DOHH2 (cell line): ENCODE measurements at regions not wholly inside any gene's neighbourhood (a gene's known extent, or its start where the extent isn't known, plus 50 kb on each side); places are given as distances from the start of the nearest gene placed in this dataset.

Experiments used
- H3F3A ChIP-seq: fragments of 200-600 bp; sonication (generic), shearing (Covaris generic); 2 replicates; pipeline ENCODE4 v1.6.0; 2016; ENCODE audit warnings: antibody characterized with exemption, mild to moderate bottlenecking; ENCODE audit not compliant: control insufficient read depth, insufficient read depth
- H3K27ac ChIP-seq: fragments of 200-600 bp; sonication (generic); 2 replicates; pipeline ENCODE4 v1.5.1; 2014; ENCODE audit warnings: low read depth, mild to moderate bottlenecking, low read length, moderate library complexity
- H3K27me3 ChIP-seq: fragments of 200-600 bp; sonication (generic); 2 replicates; pipeline ENCODE4 v1.6.1; 2014; ENCODE audit warnings: mild to moderate bottlenecking, low read length, mixed read lengths; ENCODE audit not compliant: control insufficient read depth
- H3K36me3 ChIP-seq: fragments of 200-600 bp; sonication (generic); 2 replicates; pipeline ENCODE4 v1.6.1; 2014; ENCODE audit warnings: mild to moderate bottlenecking, low read length, moderate library complexity, mixed read lengths; ENCODE audit not compliant: control insufficient read depth
- H3K4me1 ChIP-seq: fragments of 200-600 bp; sonication (generic); 2 replicates; pipeline ENCODE4 v1.6.1; 2014; ENCODE audit warnings: mild to moderate bottlenecking, low read length, mixed read lengths; ENCODE audit not compliant: control insufficient read depth
- H3K4me2 ChIP-seq: fragments of 200-600 bp; sonication (generic); 2 replicates; pipeline ENCODE4 v1.6.0; 2014; ENCODE audit warnings: mild to moderate bottlenecking, low read length, moderate library complexity
- H3K4me3 ChIP-seq: fragments of 200-600 bp; sonication (generic); 2 replicates; pipeline ENCODE4 v1.5.1; 2014; ENCODE audit warnings: mild to moderate bottlenecking, low read length, mixed read lengths
- H3K79me2 ChIP-seq: fragments of 200-600 bp; sonication (generic); 2 replicates; pipeline ENCODE4 v1.6.1; 2014; ENCODE audit warnings: mild to moderate bottlenecking, low read length, mixed read lengths; ENCODE audit not compliant: control insufficient read depth
- H3K9me2 ChIP-seq: fragments of 200-600 bp; sonication (generic); replicated peaks from 2 replicates; pipeline ENCODE4 v1.6.1; 2014; ENCODE audit warnings: mild to moderate bottlenecking, low read length, mixed read lengths; ENCODE audit not compliant: control insufficient read depth
- H3K9me3 ChIP-seq: fragments of 200-600 bp; sonication (generic); 2 replicates; pipeline ENCODE4 v1.6.1; 2014; ENCODE audit warnings: antibody characterized with exemption, low read length, mixed read lengths; ENCODE audit not compliant: control insufficient read depth, insufficient read depth
- H4K20me1 ChIP-seq: fragments of 200-600 bp; sonication (generic); 2 replicates; pipeline ENCODE4 v1.6.0; 2014; ENCODE audit warnings: low read depth, mild to moderate bottlenecking, antibody characterized with exemption, low read length, moderate library complexity; ENCODE audit not compliant: control insufficient read depth, insufficient read depth
- CTCF ChIP-seq: fragments of 200-600 bp; sonication (generic); IDR thresholded peaks from one replicate; pipeline ENCODE4 v1.5.1; 2014; ENCODE audit warnings: antibody characterized with exemption, mild to moderate bottlenecking, low read depth, low read length; ENCODE audit not compliant: poor library complexity, severe bottlenecking
- EZH2phosphoT487 ChIP-seq: fragments of 200-600 bp; sonication (generic); IDR thresholded peaks from 2 replicates; pipeline ENCODE4 v1.6.1; 2017; ENCODE audit warnings: borderline replicate concordance, mild to moderate bottlenecking, antibody characterized with exemption, low read length, moderate library complexity, mixed read lengths

DNA sequence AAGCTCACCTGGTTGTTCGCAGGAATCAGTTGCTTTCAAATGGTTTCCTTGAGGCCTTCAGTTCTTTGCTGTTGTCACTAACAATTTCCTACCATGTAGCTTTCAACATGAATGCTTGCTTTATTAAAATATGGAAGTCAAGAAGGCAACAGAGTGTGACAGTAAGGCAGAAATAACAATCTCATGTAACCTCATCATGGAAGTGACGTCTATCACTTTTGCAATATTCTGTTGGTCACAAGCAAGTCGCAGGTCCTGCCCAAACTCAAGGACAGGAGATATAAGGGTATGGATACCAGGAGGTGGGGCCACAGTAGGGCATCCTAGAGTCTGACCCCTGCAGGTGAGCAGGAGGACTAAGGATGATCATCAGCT lies 296.8 kb upstream of the ZP4 start:
- H4K20me1 ChIP-seq = no peaks in the 10 kb centered on the region
- H3F3A ChIP-seq = no peaks in the 10 kb centered on the region
- no peaks in the 10 kb centered on the region for H3K36me3 ChIP-seq
- no peaks in the 10 kb centered on the region for H3K79me2 ChIP-seq
- no peak overlapping the region for H3K27ac ChIP-seq
- TF ChIP-seq CTCF (no peak), EZH2phosphoT487 (no peak)
- no peaks in the 10 kb centered on the region for H3K4me1 ChIP-seq
- no peaks in the 10 kb centered on the region for H3K9me2 ChIP-seq
- no peaks in the 10 kb centered on the region for H3K9me3 ChIP-seq
- H3K27me3 ChIP-seq = no peaks in the 10 kb centered on the region
- H3K4me2 ChIP-seq = no peak overlapping the region
- no peak overlapping the region for H3K4me3 ChIP-seq

GRCh38 chr1:238186887-238187574 lies 296.3 kb upstream of the ZP4 start:
- no peaks in the 10 kb centered on the region for H3K27me3 ChIP-seq
- H3K4me2 ChIP-seq = no peak overlapping the region
- no peaks in the 10 kb centered on the region for H3K9me2 ChIP-seq
- no peaks in the 10 kb centered on the region for H3K79me2 ChIP-seq
- no peaks in the 10 kb centered on the region for H3K9me3 ChIP-seq
- H3K4me1 ChIP-seq = no peaks in the 10 kb centered on the region
- H3K27ac ChIP-seq = no peak overlapping the region
- no peaks in the 10 kb centered on the region for H3F3A ChIP-seq
- H3K36me3 ChIP-seq = no peaks in the 10 kb centered on the region
- H3K4me3 ChIP-seq = no peak overlapping the region
- H4K20me1 ChIP-seq = no peaks in the 10 kb centered on the region
- no peak for TF ChIP-seq CTCF
- TF ChIP-seq EZH2phosphoT487 = no peak

GRCh38 chr1:238177960-238178645 lies 287.4 kb upstream of the ZP4 start:
- H3K4me3 ChIP-seq = no peak overlapping the region
- H3K9me2 ChIP-seq = no peaks in the 10 kb centered on the region
- no peak overlapping the region for H3K27ac ChIP-seq
- no peaks in the 10 kb centered on the region for H3K27me3 ChIP-seq
- no peaks in the 10 kb centered on the region for H3F3A ChIP-seq
- no peaks in the 10 kb centered on the region for H3K79me2 ChIP-seq
- no peaks in the 10 kb centered on the region for H3K36me3 ChIP-seq
- H3K9me3 ChIP-seq = no peaks in the 10 kb centered on the region
- no peak overlapping the region for H3K4me2 ChIP-seq
- no peaks in the 10 kb centered on the region for H3K4me1 ChIP-seq
- H4K20me1 ChIP-seq = no peaks in the 10 kb centered on the region
- TF ChIP-seq EZH2phosphoT487 = no peak
- TF ChIP-seq CTCF = no peak
